DND-41 (cell line): ENCODE measurements at regions not wholly inside any gene's neighbourhood (a gene's known extent, or its start where the extent isn't known, plus 50 kb on each side); places are given as distances from the start of the nearest gene placed in this dataset.

Source experiments
- ATAC-seq: fragments of 200-7000 bp; cut with Tn5 transposase; 3 replicates; pipeline ENCODE4 v1.9.1; 2021; ENCODE audit warnings: low read depth; ENCODE audit not compliant: insufficient read depth
- DNase-seq: peaks from one replicate; pipeline ENCODE4 v3.0.0-alpha.2; 2020
- H2AFZ ChIP-seq: 2 replicates; pipeline ENCODE4 v1.6.0; 2012; ENCODE audit warnings: low read depth, low read length
- H3K27ac ChIP-seq: 2 replicates; pipeline ENCODE4 v1.5.1; 2012; ENCODE audit warnings: low read length, inconsistent platforms
- H3K27me3 ChIP-seq: fragments of 200-600 bp; sonication (generic); 2 replicates; pipeline ENCODE4 v1.6.0; 2012; ENCODE audit warnings: low read length, mild to moderate bottlenecking, inconsistent platforms; ENCODE audit not compliant: insufficient read depth, poor library complexity
- H3K36me3 ChIP-seq: 2 replicates; pipeline ENCODE4 v1.5.1; 2012; ENCODE audit warnings: low read length, inconsistent platforms; ENCODE audit not compliant: insufficient read depth
- H3K4me1 ChIP-seq: 2 replicates; pipeline ENCODE4 v1.5.1; 2012; ENCODE audit warnings: mild to moderate bottlenecking, low read length; ENCODE audit not compliant: insufficient read depth
- H3K4me2 ChIP-seq: 2 replicates; pipeline ENCODE4 v1.6.0; 2012; ENCODE audit warnings: mild to moderate bottlenecking, moderate library complexity, low read length, inconsistent platforms; ENCODE audit not compliant: insufficient read depth
- H3K4me3 ChIP-seq, 2 experiments: fragments of 200-600 bp in 1 of 2; shearing (Covaris generic) in 1 of 2; 2 replicates each; pipeline ENCODE4 v1.5.1; 2012 to 2016; ENCODE audit warnings: inconsistent platforms in 2 of 2, low read length in 2 of 2, mild to moderate bottlenecking in 2 of 2, low read depth in 1 of 2, moderate library complexity in 1 of 2
- H3K79me2 ChIP-seq: 2 replicates; pipeline ENCODE4 v1.6.0; 2012; ENCODE audit warnings: low read length, inconsistent platforms; ENCODE audit not compliant: insufficient read depth
- H3K9ac ChIP-seq: 2 replicates; pipeline ENCODE4 v1.6.0; 2012; ENCODE audit warnings: low read depth, mild to moderate bottlenecking, inconsistent platforms, low read length, moderate library complexity
- H3K9me3 ChIP-seq: 2 replicates; pipeline ENCODE4 v1.5.1; 2012; ENCODE audit warnings: low read length, moderate library complexity, mild to moderate bottlenecking, inconsistent platforms; ENCODE audit not compliant: insufficient read depth, severe bottlenecking
- H4K20me1 ChIP-seq: 2 replicates; pipeline ENCODE4 v1.6.0; 2012; ENCODE audit warnings: low read length; ENCODE audit not compliant: insufficient read depth
- CTCF ChIP-seq: IDR thresholded peaks from 2 replicates; pipeline ENCODE4 v1.5.1; 2012; ENCODE audit warnings: borderline replicate concordance, low read length, moderate library complexity, mild to moderate bottlenecking; ENCODE audit not compliant: poor library complexity, severe bottlenecking; ENCODE audit errors: extremely low read depth
- EZH2 ChIP-seq: IDR thresholded peaks from 3 replicates; pipeline ENCODE4 v1.6.1; 2012; ENCODE audit warnings: borderline replicate concordance, low read depth, mild to moderate bottlenecking, moderate library complexity, low read length, inconsistent platforms; ENCODE audit not compliant: severe bottlenecking

DNA sequence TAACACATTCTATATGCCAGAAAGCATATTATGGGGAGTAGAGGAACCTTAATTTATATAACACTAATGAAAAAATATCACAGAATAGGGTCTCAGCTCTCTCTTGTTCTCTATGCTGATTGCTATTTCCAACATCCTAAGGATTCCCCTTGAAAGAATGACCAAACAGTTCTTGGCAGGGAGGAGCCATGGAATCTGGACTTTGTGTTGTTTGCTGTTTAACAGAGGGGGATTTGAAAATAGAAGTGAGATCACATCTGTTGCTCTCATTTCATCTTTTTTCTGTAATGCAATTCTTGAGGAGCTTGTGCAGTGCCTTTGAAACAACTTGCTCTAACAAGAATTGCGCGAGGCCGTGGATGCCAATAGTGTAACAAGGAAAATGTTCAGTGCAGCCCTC, 755.3 kb downstream of the TLE1 start:
- no peak for DNase-seq

GRCh38 chr9:80932947-80933780, 756.2 kb downstream of the TLE1 start:
- TF ChIP-seq CTCF (no peak), EZH2 (no peak)
- Histone ChIP-seq H3K4me3 (no peak overlapping the region), H4K20me1 (no peaks in the 10 kb centered on the region), H3K27me3 (no peaks in the 10 kb centered on the region), H3K36me3 (no peaks in the 10 kb centered on the region), H3K79me2 (no peaks in the 10 kb centered on the region), H3K4me2 (no peak overlapping the region), H2AFZ (no peak overlapping the region), H3K4me1 (no peaks in the 10 kb centered on the region), H3K27ac (no peak overlapping the region), H3K9ac (no peak overlapping the region), H3K9me3 (no peaks in the 10 kb centered on the region)
- ATAC-seq (no peak), DNase-seq (no peak)

More for the DNA sequence above, 755.3 kb downstream of the TLE1 start:
- Histone ChIP-seq H3K79me2 (no peaks in the 10 kb centered on the region), H3K4me2 (no peak overlapping the region), H3K9ac (no peak overlapping the region), H2AFZ (no peak overlapping the region), H3K4me1 (no peaks in the 10 kb centered on the region), H3K9me3 (no peaks in the 10 kb centered on the region), H4K20me1 (no peaks in the 10 kb centered on the region), H3K36me3 (no peaks in the 10 kb centered on the region), H3K27ac (no peak overlapping the region), H3K4me3 (no peak overlapping the region), H3K27me3 (no peaks in the 10 kb centered on the region)
- no peak for ATAC-seq
- TF ChIP-seq EZH2: no peak
- TF ChIP-seq CTCF: no peak

- Histone ChIP-seq H3K79me2 (no peaks in the 10 kb centered on the region), H3K9me3 (no peaks in the 10 kb centered on the region), H2AFZ (no peak overlapping the region), H3K36me3 (no peaks in the 10 kb centered on the region), H3K9ac (no peak overlapping the region), H3K27me3 (no peaks in the 10 kb centered on the region), H3K4me2 (no peak overlapping the region), H4K20me1 (no peaks in the 10 kb centered on the region), H3K27ac (no peak overlapping the region), H3K4me1 (no peaks in the 10 kb centered on the region), H3K4me3 (no peak overlapping the region)
- DNase-seq (no peak), ATAC-seq (no peak)
- TF ChIP-seq CTCF: no peak
Measured at GRCh38 chr9:80932181-80932580, 757.2 kb downstream of the TLE1 start.
